ENCODE measurements at regions not wholly inside any gene's neighbourhood (a gene's known extent, or its start where the extent isn't known, plus 50 kb on each side); places are given as distances from the start of the nearest gene placed in this dataset.

DNA sequence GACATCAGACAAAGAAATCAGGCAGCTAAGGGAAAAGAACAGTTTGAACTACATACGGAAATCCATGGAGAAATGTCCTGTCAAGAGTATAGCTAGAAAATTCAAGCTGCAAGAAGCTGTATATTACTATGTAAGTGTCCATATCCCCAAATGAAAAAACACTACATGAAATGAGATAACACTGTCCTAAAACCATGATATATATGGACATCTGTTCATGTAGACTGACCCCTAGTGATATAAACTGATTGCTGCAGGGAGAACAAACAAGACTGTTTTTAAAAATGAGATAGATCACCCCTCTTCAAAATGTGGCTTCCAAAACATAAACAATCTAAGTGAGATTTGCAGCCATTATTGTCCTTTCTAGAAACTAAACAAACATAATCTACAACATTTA, 985.6 kb downstream of the EPHA3 start:
- TF ChIP-seq, protein P1, sequence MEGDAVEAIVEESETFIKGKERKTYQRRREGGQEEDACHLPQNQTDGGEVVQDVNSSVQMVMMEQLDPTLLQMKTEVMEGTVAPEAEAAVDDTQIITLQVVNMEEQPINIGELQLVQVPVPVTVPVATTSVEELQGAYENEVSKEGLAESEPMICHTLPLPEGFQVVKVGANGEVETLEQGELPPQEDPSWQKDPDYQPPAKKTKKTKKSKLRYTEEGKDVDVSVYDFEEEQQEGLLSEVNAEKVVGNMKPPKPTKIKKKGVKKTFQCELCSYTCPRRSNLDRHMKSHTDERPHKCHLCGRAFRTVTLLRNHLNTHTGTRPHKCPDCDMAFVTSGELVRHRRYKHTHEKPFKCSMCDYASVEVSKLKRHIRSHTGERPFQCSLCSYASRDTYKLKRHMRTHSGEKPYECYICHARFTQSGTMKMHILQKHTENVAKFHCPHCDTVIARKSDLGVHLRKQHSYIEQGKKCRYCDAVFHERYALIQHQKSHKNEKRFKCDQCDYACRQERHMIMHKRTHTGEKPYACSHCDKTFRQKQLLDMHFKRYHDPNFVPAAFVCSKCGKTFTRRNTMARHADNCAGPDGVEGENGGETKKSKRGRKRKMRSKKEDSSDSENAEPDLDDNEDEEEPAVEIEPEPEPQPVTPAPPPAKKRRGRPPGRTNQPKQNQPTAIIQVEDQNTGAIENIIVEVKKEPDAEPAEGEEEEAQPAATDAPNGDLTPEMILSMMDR (IDR thresholded peaks at IDR 0.05) = peak in 2 of 6 experiments; percentile 33 to 43
- no peak for TF ChIP-seq POLR2A (IDR thresholded peaks at IDR 0.05)
